HG02642 (cell line): ENCODE measurements at regions not wholly inside any gene's neighbourhood (a gene's known extent, or its start where the extent isn't known, plus 50 kb on each side); places are given as distances from the start of the nearest gene placed in this dataset.

ENCODE experiments used
- ATAC-seq: cut with Tn5 transposase; IDR thresholded peaks from one replicate; pipeline ENCODE4 v1.9.1; 2021; ENCODE audit warnings: mild to moderate bottlenecking; ENCODE audit not compliant: unreplicated experiment, poor library complexity

DNA sequence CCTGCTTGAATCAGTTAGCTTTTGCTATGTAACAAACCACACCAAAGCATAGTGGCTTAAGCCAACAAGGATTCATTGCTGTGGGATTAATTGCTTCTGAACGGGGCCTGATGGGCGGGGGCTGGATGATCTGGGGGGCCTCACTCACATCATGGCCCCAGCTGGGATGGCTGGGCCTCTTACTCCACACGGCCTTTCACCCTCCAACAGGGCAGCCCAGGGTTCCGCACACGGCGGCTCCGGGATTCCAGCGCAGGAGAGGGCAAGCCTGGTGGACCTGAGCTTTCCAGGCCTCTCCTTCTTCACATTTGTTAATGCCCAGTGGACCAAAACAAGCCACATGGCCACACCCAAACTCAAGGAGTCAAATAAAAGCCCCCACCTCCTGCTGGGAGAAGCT, 86.3 kb upstream of the PHLPP1 start:
- no peak for ATAC-seq

DNA sequence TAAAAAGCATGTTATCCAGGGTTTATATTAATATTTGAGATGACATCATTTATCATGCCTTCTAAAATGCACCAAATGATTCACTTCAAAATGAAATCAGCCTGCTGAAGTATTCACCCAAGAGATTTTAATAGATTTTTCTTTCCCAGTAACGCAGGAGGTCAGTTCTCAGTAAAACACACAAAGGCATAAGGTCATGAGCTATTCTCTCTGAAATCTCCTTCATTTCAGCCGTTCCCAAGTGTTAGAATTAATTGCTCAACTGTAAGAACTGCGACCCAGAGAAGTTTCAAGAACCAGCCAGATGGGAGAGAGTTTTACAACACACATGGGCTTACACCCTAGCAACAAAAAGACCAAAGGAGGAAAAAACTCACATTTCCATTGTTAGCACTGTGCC, 84.2 kb upstream of the PHLPP1 start:
- ATAC-seq, result no peak

DNA sequence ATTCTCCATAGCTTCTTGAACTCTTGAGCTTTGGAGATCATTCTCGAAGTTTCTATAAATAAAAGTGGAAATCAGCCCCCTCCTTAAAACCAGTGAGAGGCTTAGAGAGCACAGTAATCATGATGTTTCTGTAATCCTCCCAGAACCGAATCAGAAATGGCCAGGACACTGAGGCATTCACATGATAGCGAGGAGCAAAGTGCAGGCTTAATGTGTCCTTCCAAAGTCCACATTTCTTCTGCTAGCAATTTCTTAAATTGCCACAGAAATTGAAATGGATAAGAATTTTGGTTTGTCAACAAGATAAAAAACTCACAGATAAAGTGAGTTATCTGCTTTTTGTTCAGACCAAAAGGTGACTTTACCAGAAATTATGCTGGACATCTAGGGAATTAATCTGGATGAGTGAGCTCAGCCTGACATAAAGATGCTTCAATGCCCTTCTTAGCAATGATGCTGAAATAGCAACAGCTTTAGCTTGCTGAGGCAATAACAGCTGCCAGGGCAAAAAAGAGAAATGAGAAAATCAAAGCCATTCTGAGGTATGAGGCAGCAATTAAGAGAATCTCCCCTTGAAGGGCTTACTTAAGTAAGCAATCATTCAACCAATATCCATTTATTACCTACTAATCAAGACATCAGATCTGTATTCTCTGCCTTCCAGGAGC, 82.4 kb upstream of the PHLPP1 start:
- no peak for ATAC-seq

- ATAC-seq, result no peak
These were observed 80.9 kb upstream of the PHLPP1 start for GRCh38 chr18:62634458-62634857.

GRCh38 chr18:62634979-62635630, 80.2 kb upstream of the PHLPP1 start:
- ATAC-seq, result no peak

DNA sequence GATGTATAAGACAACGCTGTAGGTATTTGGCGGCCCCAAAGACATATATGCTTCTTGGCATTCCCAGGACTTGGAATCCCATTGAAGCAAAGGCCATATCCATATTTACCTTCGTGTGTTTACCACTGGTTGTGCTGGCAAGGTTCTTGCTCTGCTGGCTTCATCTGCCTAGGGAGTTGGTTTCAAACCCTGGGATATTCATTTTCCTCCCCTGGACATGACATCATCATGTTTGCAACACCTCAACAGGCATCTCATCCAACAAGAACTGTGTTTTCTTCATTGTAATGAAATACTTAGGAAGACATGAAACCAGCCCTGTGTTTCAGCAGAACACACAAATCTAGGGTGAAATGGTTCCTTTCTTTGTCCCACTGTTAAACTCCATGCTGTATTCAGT, 77.9 kb upstream of the PHLPP1 start:
- ATAC-seq, result no peak

DNA sequence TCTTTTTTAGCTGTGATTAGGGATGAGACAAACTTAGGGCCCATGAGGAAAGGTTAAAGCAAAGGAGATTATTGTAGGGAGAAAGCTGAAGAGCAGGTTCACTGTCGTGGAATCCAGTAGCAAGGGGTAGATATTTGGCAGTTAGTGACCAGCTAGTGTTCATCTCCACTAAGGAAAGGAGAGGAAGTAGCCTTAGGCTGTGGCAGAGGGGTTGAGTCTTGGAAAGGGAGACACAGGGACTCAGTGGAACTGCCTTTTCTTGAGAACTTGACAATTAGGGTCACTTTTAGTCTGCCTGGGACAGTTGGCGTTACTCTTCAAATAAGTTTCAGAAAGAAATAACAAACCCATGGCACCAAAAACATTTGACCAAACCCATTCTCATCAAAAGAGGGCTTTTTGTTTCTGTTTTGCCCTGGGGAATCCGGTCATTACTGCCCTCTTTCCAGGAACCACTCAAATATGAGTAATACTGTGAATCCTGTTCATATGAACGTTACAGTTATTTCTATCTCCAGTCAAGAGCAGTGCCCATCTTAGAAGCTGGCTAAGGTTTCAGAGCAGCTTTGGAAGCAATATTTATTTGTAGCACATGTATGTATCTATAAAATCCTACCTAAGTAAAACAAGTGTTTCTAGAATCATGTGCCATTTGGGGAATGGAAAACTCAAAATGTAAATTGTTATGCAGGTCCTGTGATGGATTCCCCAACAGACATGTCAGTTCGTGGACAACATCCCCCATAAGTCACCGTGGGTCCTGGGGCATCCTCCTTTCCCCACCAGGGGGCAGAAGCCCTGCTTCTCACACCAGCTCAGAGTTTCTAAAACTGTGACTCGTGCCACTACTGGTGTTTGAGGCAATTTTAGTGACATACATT, 77.3 kb upstream of the PHLPP1 start:
- ATAC-seq, result peak; percentile 72

- ATAC-seq, result no peak
These were observed 72.2 kb upstream of the PHLPP1 start for GRCh38 chr18:62643181-62643580.

GRCh38 chr18:62644773-62645172, 70.6 kb upstream of the PHLPP1 start:
- ATAC-seq, result no peak

- ATAC-seq, result no peak
These were observed 68.2 kb upstream of the PHLPP1 start for GRCh38 chr18:62647179-62647578.

- no peak for ATAC-seq
These were observed 67.2 kb upstream of the PHLPP1 start for GRCh38 chr18:62648045-62648678.

DNA sequence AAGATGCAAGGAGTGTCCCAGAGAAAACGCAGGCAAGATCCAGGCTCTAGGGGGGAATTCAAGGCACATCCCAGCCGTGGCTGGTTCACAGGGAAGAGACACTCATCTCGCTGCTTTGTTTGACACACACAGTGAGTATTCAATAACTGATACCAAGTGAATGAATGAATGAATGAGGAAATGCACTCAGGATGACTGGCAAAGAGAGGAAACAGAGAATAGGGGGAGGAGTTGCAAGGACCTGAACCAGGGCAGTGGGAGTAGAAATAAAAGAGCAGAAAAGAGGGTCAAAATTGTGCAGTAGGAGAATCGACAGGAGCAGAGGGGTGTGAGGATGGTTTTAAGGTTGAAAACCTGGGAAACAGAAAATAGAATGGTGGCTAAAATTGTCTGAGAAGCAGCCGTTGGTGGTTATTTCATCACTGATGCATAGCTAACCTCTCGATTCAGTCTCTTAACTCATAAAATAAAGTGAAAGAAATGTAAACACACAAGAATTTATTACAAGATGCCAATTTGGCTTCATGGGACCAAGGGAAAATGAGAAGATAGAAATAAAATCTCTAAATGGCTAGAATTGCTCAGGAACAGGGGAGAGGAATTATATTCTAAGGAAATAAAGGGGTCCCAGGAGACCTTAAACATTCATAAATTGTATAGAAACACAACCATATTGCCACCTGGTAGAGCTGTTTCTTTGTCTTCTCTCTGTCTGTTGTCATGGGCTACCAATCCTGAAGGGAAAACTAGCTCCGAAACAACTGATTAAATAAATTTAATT, 63.9 kb upstream of the PHLPP1 start:
- no peak for ATAC-seq

DNA sequence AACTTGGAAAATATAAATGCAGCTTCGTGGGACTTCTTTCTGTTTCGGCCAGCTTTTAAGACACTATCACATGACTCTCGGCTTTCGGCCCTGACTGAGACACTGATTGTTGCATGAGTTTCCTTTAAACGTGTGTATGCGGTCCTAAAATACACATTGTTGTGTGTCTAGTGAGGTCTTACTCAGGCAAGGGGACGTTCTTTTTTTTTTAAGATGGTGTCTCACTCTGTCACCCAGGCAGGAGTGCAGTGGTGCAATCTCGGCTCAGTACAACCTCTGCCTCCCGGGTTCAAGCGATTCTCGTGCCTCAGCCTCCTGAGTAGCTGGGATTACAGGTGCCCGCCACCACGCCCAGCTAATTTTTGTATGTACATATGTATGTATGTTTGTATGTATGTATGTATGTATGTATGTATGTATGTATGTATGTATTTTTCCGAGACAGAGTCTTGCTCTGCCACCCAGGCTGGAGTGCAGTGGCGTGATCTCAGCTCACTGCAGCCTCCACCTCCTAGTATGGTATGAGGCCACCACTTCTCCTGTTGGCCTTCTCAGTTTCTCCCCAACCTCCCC, 63.2 kb upstream of the PHLPP1 start:
- peak; percentile 59 for ATAC-seq

DNA sequence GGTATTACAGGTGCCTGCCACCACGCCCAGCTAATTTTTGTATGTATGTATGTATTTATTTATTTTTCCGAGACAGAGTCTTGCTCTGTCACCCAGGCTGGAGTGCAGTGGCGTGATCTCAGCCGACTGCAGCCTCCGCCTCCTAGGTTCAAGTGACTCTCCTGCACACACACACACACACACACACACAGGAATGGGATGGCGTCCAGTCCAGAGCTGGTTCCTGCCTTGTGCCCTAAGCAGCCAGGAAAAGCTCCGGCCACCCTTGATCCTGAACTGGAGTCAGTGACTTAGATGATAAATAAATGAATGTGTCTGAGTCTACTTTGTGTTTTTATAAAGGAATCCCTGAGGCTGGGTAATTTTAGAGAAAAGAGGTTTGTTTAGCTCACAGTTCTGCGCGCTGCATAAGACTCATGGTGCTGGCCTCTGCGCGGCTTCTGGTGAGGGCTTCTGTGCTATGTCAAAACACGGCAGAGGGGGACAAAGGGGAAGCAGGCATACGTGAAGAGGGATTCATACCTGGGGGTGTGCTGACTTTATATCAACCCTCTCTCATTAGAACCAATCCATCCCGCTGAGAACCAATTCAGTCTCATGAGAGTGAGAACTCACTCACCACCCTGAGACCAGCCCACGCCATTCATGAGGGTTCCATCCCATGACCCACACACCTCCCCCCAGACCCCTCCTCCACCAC, 59.7 kb upstream of the PHLPP1 start:
- ATAC-seq, result no peak

DNA sequence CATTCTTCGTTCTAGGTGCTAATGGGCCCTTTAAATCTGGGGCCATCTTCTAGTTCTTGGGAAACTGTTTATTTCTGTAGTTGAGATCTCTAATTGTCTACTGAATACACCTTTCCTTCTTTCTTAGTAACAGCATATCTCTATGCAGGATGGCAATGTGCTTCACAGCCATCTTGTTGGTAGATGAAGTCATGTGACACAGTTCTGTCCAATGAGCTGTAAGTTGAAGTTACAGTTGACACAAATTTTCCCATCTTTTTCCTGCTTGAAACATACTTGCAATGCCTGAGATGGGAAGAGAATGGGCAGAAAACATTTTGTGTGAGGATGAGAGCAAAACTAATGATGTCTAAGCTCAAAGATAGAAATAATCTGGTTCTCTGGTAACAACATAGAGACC, 57.3 kb upstream of the PHLPP1 start:
- ATAC-seq, result no peak

DNA sequence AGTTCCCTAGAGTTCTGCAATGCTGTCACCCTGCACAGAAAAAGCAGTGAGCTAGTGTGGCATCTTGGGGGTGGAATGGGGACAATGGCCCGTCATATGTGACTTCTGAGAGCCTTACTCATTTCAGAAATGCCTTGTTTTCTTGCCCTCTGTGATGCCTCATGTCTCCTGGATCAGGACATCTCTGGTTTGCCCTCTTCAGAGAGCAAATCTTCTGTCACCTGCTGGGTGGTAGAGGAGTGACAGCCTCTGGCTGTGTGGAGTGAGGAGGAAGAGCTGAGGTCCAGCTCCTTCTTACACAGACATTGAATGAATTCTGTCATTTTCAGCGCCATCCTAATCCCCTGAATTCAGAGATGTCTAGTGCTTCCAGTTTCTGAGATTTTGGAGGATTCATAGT, 55.6 kb upstream of the PHLPP1 start:
- no peak for ATAC-seq

- ATAC-seq, result no peak
These were observed 54.6 kb upstream of the PHLPP1 start for GRCh38 chr18:62660691-62661090.

- peak; percentile 80 for ATAC-seq
These were observed 51.5 kb upstream of the PHLPP1 start for GRCh38 chr18:62663731-62664336.

- no peak for ATAC-seq
These were observed 50.9 kb upstream of the PHLPP1 start for GRCh38 chr18:62664414-62664813.
